CD4-positive, CD25-positive, alpha-beta regulatory T cell (primary cell): ENCODE measurements at regions not wholly inside any gene's neighbourhood (a gene's known extent, or its start where the extent isn't known, plus 50 kb on each side); places are given as distances from the start of the nearest gene placed in this dataset.

Experiments used
- ATAC-seq, 2 donors: fragments of 150-1000 bp; cut with Tn5 transposase; one replicate each; pipeline ENCODE4 v1.10.0; 2021; ENCODE audit warnings: low read depth in 2 of 2, moderate number of reproducible peaks in 2 of 2, moderate library complexity in 1 of 2
- DNase-seq, 3 donors: peaks; one replicate each; pipeline versions ENCODE4 v3.0.0 to v3.0.0-alpha.2; 2012 to 2022; ENCODE audit warnings: mixed read lengths in 1 of 3
- H3K27ac ChIP-seq: one replicate; pipeline ENCODE4 v1.7.0; 2013; ENCODE audit warnings: mild to moderate bottlenecking, low read length; ENCODE audit not compliant: insufficient read depth, poor library complexity, severe bottlenecking
- H3K27me3 ChIP-seq: one replicate; pipeline ENCODE4 v1.7.0; 2013; ENCODE audit warnings: low read length; ENCODE audit not compliant: control insufficient read depth, insufficient read depth
- H3K36me3 ChIP-seq: one replicate; pipeline ENCODE4 v1.7.0; 2013; ENCODE audit warnings: mild to moderate bottlenecking, low read length, moderate library complexity; ENCODE audit not compliant: control insufficient read depth, insufficient read depth
- H3K4me1 ChIP-seq: 2 replicates; pipeline ENCODE4 v1.7.0; 2013; ENCODE audit warnings: mild to moderate bottlenecking, low read length; ENCODE audit not compliant: insufficient read depth, control insufficient read depth, poor library complexity, severe bottlenecking
- H3K4me3 ChIP-seq: one replicate; pipeline ENCODE4 v1.7.0; 2013; ENCODE audit warnings: low read depth, mild to moderate bottlenecking, low read length, moderate library complexity
- H3K9me3 ChIP-seq, 2 experiments: 1 replicate in 1 of 2; 2 replicates in 1 of 2; pipeline ENCODE4 v1.7.0; 2013; ENCODE audit warnings: low read length in 2 of 2, mild to moderate bottlenecking in 1 of 2, moderate library complexity in 1 of 2; ENCODE audit not compliant: control insufficient read depth in 2 of 2
- H3K27ac Mint-ChIP-seq, 3 donors: one replicate each; pipeline ENCODE4 v1.8.0; 2020 to 2022; ENCODE audit warnings: mild to moderate bottlenecking in 3 of 3, mixed read lengths in 3 of 3, moderate library complexity in 2 of 3
- H3K27me3 Mint-ChIP-seq: one replicate; pipeline ENCODE4 v1.8.0; 2022; ENCODE audit warnings: mild to moderate bottlenecking, mixed read lengths
- H3K36me3 Mint-ChIP-seq: one replicate; pipeline ENCODE4 v1.8.0; 2020; ENCODE audit warnings: mixed read lengths
- H3K4me1 Mint-ChIP-seq, 4 donors: one replicate each; pipeline ENCODE4 v1.8.0; 2020 to 2022; ENCODE audit warnings: mixed read lengths in 4 of 4, mild to moderate bottlenecking in 1 of 4
- H3K4me3 Mint-ChIP-seq, 4 donors: one replicate each; pipeline ENCODE4 v1.8.0; 2020 to 2022; ENCODE audit warnings: mild to moderate bottlenecking in 4 of 4, mixed read lengths in 4 of 4, moderate library complexity in 3 of 4
- H3K9me3 Mint-ChIP-seq, 7 donors: one replicate each; pipeline ENCODE4 v1.8.0; 2020 to 2022; ENCODE audit warnings: mixed read lengths in 7 of 7, mild to moderate bottlenecking in 3 of 7, moderate library complexity in 2 of 7

GRCh38 chr16:35410438-35410837 is 1951.0 kb downstream of the TP53TG3F start:
- H3K27ac Mint-ChIP-seq = no peak overlapping the region
- peaks cover 0 to 39% (median 19%) of the 10 kb centered on the region in 7 donors for H3K9me3 Mint-ChIP-seq
- H3K27me3 Mint-ChIP-seq = no peaks in the 10 kb centered on the region
- no peak for DNase-seq
- H3K4me3 Mint-ChIP-seq = no peak overlapping the region
- no peaks in the 10 kb centered on the region for H3K4me1 Mint-ChIP-seq
- Histone ChIP-seq H3K4me1 (no peaks in the 10 kb centered on the region), H3K36me3 (no peaks in the 10 kb centered on the region), H3K27me3 (no peaks in the 10 kb centered on the region), H3K27ac (no peak overlapping the region), H3K4me3 (no peak overlapping the region), H3K9me3 (peaks cover 9 to 20% of the 10 kb centered on the region in 2 experiments)
- H3K36me3 Mint-ChIP-seq = no peaks in the 10 kb centered on the region
- ATAC-seq = no peak

DNA sequence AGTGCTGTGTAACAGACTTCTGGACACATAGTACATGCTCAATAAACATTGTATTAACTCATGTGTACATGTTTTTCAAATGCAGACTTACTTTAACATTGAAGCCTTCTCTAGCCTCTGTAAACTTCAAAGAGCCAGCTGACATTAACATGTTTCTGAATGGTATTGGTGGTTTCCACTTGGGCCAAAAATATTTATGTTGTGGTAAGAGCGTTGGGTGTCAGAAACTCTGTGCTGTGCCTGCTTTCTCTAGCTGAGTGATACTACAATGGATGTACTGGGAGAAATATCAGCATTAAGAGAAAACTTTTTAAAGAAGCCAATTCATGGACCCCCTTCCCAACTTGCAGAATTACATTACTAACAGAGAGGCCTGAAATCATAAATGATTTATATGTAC is 1951.7 kb downstream of the TP53TG3F start:
- no peaks in the 10 kb centered on the region for H3K36me3 Mint-ChIP-seq
- no peaks in the 10 kb centered on the region for H3K27me3 ChIP-seq
- no peaks in the 10 kb centered on the region for H3K4me1 ChIP-seq
- no peaks in the 10 kb centered on the region for H3K4me1 Mint-ChIP-seq
- H3K27ac ChIP-seq = no peak overlapping the region
- H3K36me3 ChIP-seq = no peaks in the 10 kb centered on the region
- no peak overlapping the region for H3K4me3 ChIP-seq
- H3K9me3 Mint-ChIP-seq = peaks cover 0 to 42% (median 17%) of the 10 kb centered on the region in 7 donors
- ATAC-seq = no peak
- H3K9me3 ChIP-seq = peaks cover 9 to 13% of the 10 kb centered on the region in 2 experiments
- H3K4me3 Mint-ChIP-seq = no peak overlapping the region
- H3K27ac Mint-ChIP-seq = no peak overlapping the region
- no peaks in the 10 kb centered on the region for H3K27me3 Mint-ChIP-seq
- no peak for DNase-seq

DNA sequence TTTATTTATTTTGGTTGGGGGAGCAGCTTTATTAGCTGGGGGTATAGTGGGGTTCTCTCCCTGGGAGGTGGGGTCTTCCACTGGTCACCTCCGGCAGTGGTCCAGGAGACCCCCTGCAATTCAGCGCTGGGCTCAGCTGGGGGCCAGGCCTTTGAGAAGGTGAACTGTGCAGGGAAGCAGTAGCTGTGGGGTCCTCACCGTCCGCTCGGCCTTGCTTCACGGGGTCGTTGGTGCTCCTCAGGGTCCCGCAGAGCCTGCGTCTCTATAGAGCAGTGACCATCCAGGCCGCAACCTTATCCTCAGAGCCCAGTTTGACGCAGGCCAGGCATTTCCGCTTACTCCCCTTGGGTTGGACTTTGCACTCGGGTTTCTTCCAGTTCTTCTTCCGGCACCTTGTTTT is 1954.7 kb downstream of the TP53TG3F start:
- DNase-seq = no peak
- Mint-ChIP-seq H3K4me1 (no peaks in the 10 kb centered on the region), H3K4me3 (no peak overlapping the region), H3K9me3 (peaks cover 0 to 51% (median 12%) of the 10 kb centered on the region in 7 donors), H3K27me3 (no peaks in the 10 kb centered on the region), H3K36me3 (no peaks in the 10 kb centered on the region), H3K27ac (no peak overlapping the region)
- Histone ChIP-seq H3K9me3 (peaks cover 6 to 7% of the 10 kb centered on the region in 2 experiments), H3K27ac (no peak overlapping the region), H3K4me3 (no peak overlapping the region), H3K36me3 (no peaks in the 10 kb centered on the region), H3K27me3 (no peaks in the 10 kb centered on the region), H3K4me1 (no peaks in the 10 kb centered on the region)
- no peak for ATAC-seq

DNA sequence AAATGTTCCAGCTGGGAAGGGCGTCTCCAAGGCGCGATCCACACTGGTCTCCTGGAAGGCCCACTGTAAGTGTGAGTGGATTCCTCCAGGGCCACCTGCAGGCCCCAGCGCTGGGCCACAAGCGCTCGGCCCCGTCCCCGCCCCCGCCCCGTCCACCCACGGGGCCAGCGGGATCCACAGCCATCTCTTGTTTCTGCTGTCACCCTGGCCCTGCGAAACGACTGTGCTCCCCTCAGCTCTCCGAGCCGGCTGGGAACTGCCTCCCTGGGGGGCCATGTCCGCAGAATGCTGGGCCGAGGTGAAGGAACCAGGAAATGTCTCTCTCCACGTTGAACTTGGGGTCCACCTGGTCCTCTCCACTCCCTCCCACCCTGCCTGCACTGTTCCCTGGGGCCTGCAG is 1955.2 kb downstream of the TP53TG3F start:
- Histone ChIP-seq H3K4me1 (no peaks in the 10 kb centered on the region), H3K27ac (no peak overlapping the region), H3K36me3 (no peaks in the 10 kb centered on the region), H3K27me3 (no peaks in the 10 kb centered on the region), H3K9me3 (peaks cover 6 to 7% of the 10 kb centered on the region in 2 experiments), H3K4me3 (no peak overlapping the region)
- no peak overlapping the region for H3K4me3 Mint-ChIP-seq
- H3K27ac Mint-ChIP-seq = no peak overlapping the region
- DNase-seq (no peak), ATAC-seq (no peak)
- peaks cover 0 to 52% (median 13%) of the 10 kb centered on the region in 7 donors for H3K9me3 Mint-ChIP-seq
- H3K27me3 Mint-ChIP-seq = no peaks in the 10 kb centered on the region
- H3K4me1 Mint-ChIP-seq = no peaks in the 10 kb centered on the region
- no peaks in the 10 kb centered on the region for H3K36me3 Mint-ChIP-seq

DNA sequence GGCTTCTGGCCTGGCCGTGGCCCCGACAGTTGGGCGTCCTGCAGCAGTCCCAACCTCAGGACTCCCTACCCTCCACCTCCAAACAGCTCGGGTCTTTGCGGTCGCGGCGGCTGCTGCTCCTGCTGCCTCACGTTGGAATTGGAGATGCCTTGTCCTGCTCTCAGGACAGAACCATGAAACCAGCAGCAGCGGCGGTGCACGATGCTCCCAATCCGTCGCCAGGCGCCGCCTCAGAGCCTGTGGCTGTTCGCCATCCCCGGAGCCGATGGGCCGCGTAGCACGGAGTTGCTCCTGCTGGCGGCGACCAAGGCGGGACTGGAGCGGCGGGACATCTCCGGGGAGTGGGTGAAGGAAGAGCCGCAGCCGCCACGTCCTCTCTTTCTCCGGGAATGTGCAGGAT is 1965.9 kb downstream of the TP53TG3F start:
- Mint-ChIP-seq H3K27ac (no peak overlapping the region), H3K27me3 (no peaks in the 10 kb centered on the region), H3K9me3 (peaks cover 3 to 40% (median 8%) of the 10 kb centered on the region in 7 donors), H3K4me3 (no peak overlapping the region), H3K36me3 (no peaks in the 10 kb centered on the region), H3K4me1 (no peaks in the 10 kb centered on the region)
- DNase-seq (no peak), ATAC-seq (no peak)
- H3K9me3 ChIP-seq = peaks cover 0 to 6% of the 10 kb centered on the region in 2 experiments
- no peaks in the 10 kb centered on the region for H3K36me3 ChIP-seq
- H3K27me3 ChIP-seq = no peaks in the 10 kb centered on the region
- no peak overlapping the region for H3K4me3 ChIP-seq
- H3K27ac ChIP-seq = no peak overlapping the region
- no peaks in the 10 kb centered on the region for H3K4me1 ChIP-seq

- H3K4me1 ChIP-seq = no peaks in the 10 kb centered on the region
- Mint-ChIP-seq H3K4me1 (no peaks in the 10 kb centered on the region), H3K9me3 (peaks cover 0 to 26% (median 9%) of the 10 kb centered on the region in 7 donors)
Measured at GRCh38 chr16:35431829-35432663, 1972.6 kb downstream of the TP53TG3F start.

GRCh38 chr16:35440875-35441274 is 1981.5 kb downstream of the TP53TG3F start:
- no peak overlapping the region for H3K27ac ChIP-seq
- Mint-ChIP-seq H3K9me3 (peaks cover 4 to 35% (median 13%) of the 10 kb centered on the region in 7 donors), H3K27ac (no peak overlapping the region), H3K4me3 (no peak overlapping the region), H3K4me1 (no peaks in the 10 kb centered on the region), H3K36me3 (no peaks in the 10 kb centered on the region), H3K27me3 (no peaks in the 10 kb centered on the region)
- DNase-seq = no peak
- H3K4me3 ChIP-seq = no peak overlapping the region
- peaks cover 14 to 20% of the 10 kb centered on the region in 2 experiments for H3K9me3 ChIP-seq
- no peaks in the 10 kb centered on the region for H3K4me1 ChIP-seq
- no peak for ATAC-seq
- no peaks in the 10 kb centered on the region for H3K36me3 ChIP-seq
- H3K27me3 ChIP-seq = no peaks in the 10 kb centered on the region

More at GRCh38 chr16:35431829-35432663, 1972.6 kb downstream of the TP53TG3F start:
- no peaks in the 10 kb centered on the region for H3K27me3 Mint-ChIP-seq
- ATAC-seq = no peak
- H3K36me3 Mint-ChIP-seq = no peaks in the 10 kb centered on the region
- H3K4me3 Mint-ChIP-seq = no peak overlapping the region
- Histone ChIP-seq H3K9me3 (peaks cover 7 to 12% of the 10 kb centered on the region in 2 experiments), H3K36me3 (no peaks in the 10 kb centered on the region), H3K27me3 (no peaks in the 10 kb centered on the region), H3K27ac (no peak overlapping the region), H3K4me3 (no peak overlapping the region)
- DNase-seq = no peak
- no peak overlapping the region for H3K27ac Mint-ChIP-seq
